Parathyroid adenoma (tissue), 2 donors: ENCODE measurements at regions not wholly inside any gene's neighbourhood (a gene's known extent, or its start where the extent isn't known, plus 50 kb on each side); places are given as distances from the start of the nearest gene placed in this dataset.
A peak's percentile ranks its signal among the peaks of the same experiment; 100 is the strongest.

ENCODE experiments used
- H2AFZ ChIP-seq: fragments of 300-600 bp; sonication (generic); one replicate; pipeline ENCODE4 v1.7.0; 2017; ENCODE audit warnings: antibody characterized with exemption, mild to moderate bottlenecking
- H3K27ac ChIP-seq: fragments of 300-600 bp; sonication (generic); one replicate; pipeline ENCODE4 v1.7.0; 2017
- H3K27me3 ChIP-seq: fragments of 300-600 bp; sonication (generic); one replicate; pipeline ENCODE4 v1.7.0; 2017; ENCODE audit warnings: low read length; ENCODE audit not compliant: control insufficient read depth, insufficient read depth
- H3K36me3 ChIP-seq: fragments of 300-600 bp; sonication (generic); one replicate; pipeline ENCODE4 v1.7.0; 2017; ENCODE audit warnings: low read length; ENCODE audit not compliant: control insufficient read depth, insufficient read depth
- H3K4me1 ChIP-seq: fragments of 300-600 bp; sonication (generic); one replicate; pipeline ENCODE4 v1.7.0; 2017; ENCODE audit warnings: control low read depth
- H3K4me2 ChIP-seq: fragments of 300-600 bp; sonication (generic); one replicate; pipeline ENCODE4 v1.7.0; 2017; ENCODE audit warnings: low read length
- H3K4me3 ChIP-seq: fragments of 300-600 bp; sonication (generic); one replicate; pipeline ENCODE4 v1.7.0; 2017; ENCODE audit warnings: low read depth, low read length
- H3K79me2 ChIP-seq: fragments of 300-600 bp; sonication (generic); one replicate; pipeline ENCODE4 v1.7.0; 2017; ENCODE audit warnings: control low read depth
- H3K9ac ChIP-seq: fragments of 300-600 bp; sonication (generic); one replicate; pipeline ENCODE4 v1.7.0; 2017; ENCODE audit warnings: mild to moderate bottlenecking
- H3K9me3 ChIP-seq: fragments of 300-600 bp; sonication (generic); one replicate; pipeline ENCODE4 v1.7.0; 2017; ENCODE audit warnings: low read length; ENCODE audit not compliant: control insufficient read depth
- CTCF ChIP-seq: fragments of 300-600 bp; sonication (generic); IDR thresholded peaks from one replicate; pipeline ENCODE4 v1.7.0; 2017; ENCODE audit warnings: antibody characterized with exemption, mild to moderate bottlenecking
- donor health status: primary hyperparathyroidism.

- H3K36me3 ChIP-seq, result no peaks in the 10 kb centered on the region
- no peaks in the 10 kb centered on the region for H3K27me3 ChIP-seq
- no peak overlapping the region for H2AFZ ChIP-seq
- H3K27ac ChIP-seq, result no peak overlapping the region
- no peaks in the 10 kb centered on the region for H3K9me3 ChIP-seq
- H3K4me1 ChIP-seq, result no peaks in the 10 kb centered on the region
- H3K79me2 ChIP-seq, result no peaks in the 10 kb centered on the region
- H3K4me3 ChIP-seq, result no peak overlapping the region
- no peak overlapping the region for H3K9ac ChIP-seq
- no peak overlapping the region for H3K4me2 ChIP-seq
- TF ChIP-seq CTCF, result no peak
Measured at GRCh38 chr10:33126742-33127141, 168.7 kb upstream of the ITGB1 start.

GRCh38 chr10:33125522-33126517 is 167.8 kb upstream of the ITGB1 start:
- no peak overlapping the region for H3K9ac ChIP-seq
- H3K27me3 ChIP-seq, result no peaks in the 10 kb centered on the region
- no peak for TF ChIP-seq CTCF
- H3K27ac ChIP-seq, result peak overlapping the region; percentile 56
- no peaks in the 10 kb centered on the region for H3K4me1 ChIP-seq
- no peaks in the 10 kb centered on the region for H3K79me2 ChIP-seq
- H3K36me3 ChIP-seq, result no peaks in the 10 kb centered on the region
- no peak overlapping the region for H3K4me2 ChIP-seq
- no peak overlapping the region for H3K4me3 ChIP-seq
- H2AFZ ChIP-seq, result no peak overlapping the region
- H3K9me3 ChIP-seq, result no peaks in the 10 kb centered on the region

GRCh38 chr10:33125111-33125510 is 167.1 kb upstream of the ITGB1 start:
- Histone ChIP-seq H3K4me1 (no peaks in the 10 kb centered on the region), H3K79me2 (no peaks in the 10 kb centered on the region)

GRCh38 chr10:33123680-33124079 is 165.7 kb upstream of the ITGB1 start:
- TF ChIP-seq CTCF, result no peak
- Histone ChIP-seq H3K27me3 (no peaks in the 10 kb centered on the region), H3K4me3 (no peak overlapping the region), H3K9me3 (no peaks in the 10 kb centered on the region), H3K27ac (no peak overlapping the region), H3K79me2 (no peaks in the 10 kb centered on the region), H3K4me1 (no peaks in the 10 kb centered on the region), H3K36me3 (no peaks in the 10 kb centered on the region), H3K4me2 (no peak overlapping the region), H3K9ac (no peak overlapping the region), H2AFZ (no peak overlapping the region)

More at GRCh38 chr10:33125111-33125510, 167.1 kb upstream of the ITGB1 start:
- H3K9me3 ChIP-seq, result no peaks in the 10 kb centered on the region
- no peak overlapping the region for H3K4me2 ChIP-seq
- H3K4me3 ChIP-seq, result no peak overlapping the region
- H2AFZ ChIP-seq, result no peak overlapping the region
- TF ChIP-seq CTCF, result no peak
- no peaks in the 10 kb centered on the region for H3K27me3 ChIP-seq
- no peaks in the 10 kb centered on the region for H3K36me3 ChIP-seq
- no peak overlapping the region for H3K9ac ChIP-seq
- H3K27ac ChIP-seq, result no peak overlapping the region
